ENCODE measurements at regions not wholly inside any gene's neighbourhood (a gene's known extent, or its start where the extent isn't known, plus 50 kb on each side); places are given as distances from the start of the nearest gene placed in this dataset.

DNA sequence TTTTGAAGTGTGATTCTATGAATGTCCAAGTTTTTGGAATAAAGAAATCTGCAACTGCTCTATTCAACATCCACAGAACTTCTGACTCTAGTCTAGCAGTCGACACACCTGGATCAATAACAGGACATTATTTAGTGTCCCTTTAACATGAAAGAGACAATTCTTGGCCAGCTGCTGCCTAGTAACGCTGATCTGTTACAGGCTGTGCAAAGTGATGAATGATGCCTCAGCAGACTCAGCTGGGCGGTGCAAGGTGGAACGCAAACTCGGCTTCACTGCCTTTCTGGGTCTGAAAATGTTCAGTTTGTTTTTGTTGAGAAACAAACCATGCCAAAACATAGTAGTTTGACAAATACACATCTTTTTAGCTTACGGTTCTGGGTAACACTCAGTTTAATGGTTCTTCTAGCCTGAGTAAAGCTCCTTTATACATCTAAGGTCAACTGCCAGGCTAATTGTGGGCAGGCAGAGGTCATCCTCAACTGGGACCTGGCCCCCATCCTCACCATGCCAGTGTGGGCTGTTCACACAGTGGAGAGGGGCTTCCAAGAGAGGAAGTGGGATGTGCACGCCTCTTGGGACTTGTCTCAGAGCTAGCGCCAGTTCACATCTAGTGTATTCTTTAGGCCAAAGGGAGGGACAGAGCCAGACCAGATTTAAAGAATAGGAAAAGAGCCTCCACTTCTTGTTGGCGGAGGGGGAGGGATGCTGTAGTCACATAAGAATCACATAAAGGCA is 879.7 kb downstream of the QKI start:
- DNase-seq (ENCODE audit: low read depth), result no peak

GRCh38 chr6:164291224-164291623 is 876.7 kb downstream of the QKI start:
- no peak for DNase-seq (ENCODE audit: low read depth)

DNA sequence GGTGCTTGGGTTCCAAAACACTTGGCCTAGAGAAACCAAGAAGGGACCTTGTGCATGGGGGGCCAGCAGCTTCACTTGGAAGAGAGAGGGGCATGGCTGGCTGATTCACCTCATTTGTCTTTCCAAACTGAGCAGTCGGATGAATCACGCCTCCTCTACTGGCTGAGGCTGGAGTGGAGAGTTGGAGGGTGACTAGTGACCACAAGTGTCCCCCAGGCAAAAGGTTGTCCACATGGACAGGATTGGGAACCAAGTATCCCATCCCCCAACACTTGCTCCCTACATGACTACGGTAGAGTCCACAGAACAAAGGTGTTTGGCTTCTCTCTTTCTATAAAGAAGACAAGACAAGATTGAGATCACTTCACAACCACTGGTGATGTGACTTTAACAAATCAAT is 875.6 kb downstream of the QKI start:
- no peak for DNase-seq (ENCODE audit: low read depth)

- DNase-seq (ENCODE audit: low read depth), result no peak
These were observed 871.5 kb downstream of the QKI start for GRCh38 chr6:164286011-164286410.

DNA sequence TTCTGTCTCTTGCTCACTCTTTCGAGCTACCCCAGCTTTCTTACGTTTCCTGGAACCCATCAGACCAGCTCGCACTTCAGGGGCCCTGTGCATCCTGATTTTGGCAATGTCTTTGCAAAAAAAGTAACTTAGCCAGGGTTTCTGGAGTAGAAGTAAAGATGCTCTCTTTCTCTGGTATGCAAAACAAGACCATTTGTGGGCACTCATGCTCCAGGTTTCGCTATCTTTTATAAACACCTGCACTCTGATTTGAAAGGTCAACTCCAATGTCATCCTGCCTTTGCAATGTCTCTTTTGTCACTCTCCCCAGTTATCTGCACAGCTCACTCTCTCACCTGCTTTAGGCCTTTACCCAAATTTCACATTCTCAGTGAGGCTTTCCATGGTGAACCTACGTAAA is 869.1 kb downstream of the QKI start:
- no peak for DNase-seq (ENCODE audit: low read depth)

- no peak for DNase-seq (ENCODE audit: low read depth)
These were observed 861.7 kb downstream of the QKI start for GRCh38 chr6:164276211-164276610.

GRCh38 chr6:164275773-164276172 is 861.3 kb downstream of the QKI start:
- no peak for DNase-seq (ENCODE audit: low read depth)

DNA sequence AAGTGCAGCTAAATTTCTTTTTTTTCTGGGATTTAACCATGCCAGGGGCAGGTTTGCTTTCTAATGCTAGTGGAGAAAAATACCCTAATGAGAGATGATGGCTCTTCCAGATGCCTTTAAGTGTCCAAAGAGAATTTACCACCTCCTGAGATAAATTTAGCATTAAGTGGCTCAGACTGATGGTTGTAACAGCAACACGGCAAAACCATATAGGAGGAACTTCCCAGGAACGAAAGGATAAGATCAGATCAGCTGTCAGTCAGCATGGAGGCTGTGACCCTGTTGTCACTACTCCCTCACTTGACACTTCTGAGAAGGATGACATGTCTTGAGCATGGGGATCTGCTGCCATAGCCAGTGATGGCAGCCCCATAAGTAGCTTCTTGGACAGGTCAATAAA is 860.0 kb downstream of the QKI start:
- DNase-seq (ENCODE audit: low read depth), result no peak

- DNase-seq (ENCODE audit: low read depth), result no peak
These were observed 859.0 kb downstream of the QKI start for GRCh38 chr6:164273491-164273890.

GRCh38 chr6:164266851-164267250 is 852.3 kb downstream of the QKI start:
- no peak for DNase-seq (ENCODE audit: low read depth)

DNA sequence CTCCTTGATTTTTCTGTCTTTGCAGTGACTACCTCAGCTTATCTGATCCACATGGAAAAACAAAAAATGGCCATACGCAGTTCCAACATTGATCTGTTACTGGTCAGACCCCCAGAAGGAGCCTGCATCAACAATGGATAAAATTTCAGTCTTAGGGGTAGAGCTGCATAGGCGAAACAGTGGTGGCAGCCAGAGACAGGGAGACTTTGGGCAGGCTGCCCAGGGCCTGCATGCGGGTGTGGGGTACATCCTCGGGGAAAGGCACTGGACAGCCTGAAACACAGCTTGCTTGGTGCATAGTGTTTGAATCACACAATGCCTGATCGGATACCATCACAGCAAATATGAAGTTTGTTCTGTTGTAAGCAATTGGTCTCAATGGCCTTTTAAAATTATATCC is 847.8 kb downstream of the QKI start:
- DNase-seq (ENCODE audit: low read depth), result no peak

- DNase-seq (ENCODE audit: low read depth), result no peak
These were observed 843.9 kb downstream of the QKI start for GRCh38 chr6:164258421-164258820.

DNA sequence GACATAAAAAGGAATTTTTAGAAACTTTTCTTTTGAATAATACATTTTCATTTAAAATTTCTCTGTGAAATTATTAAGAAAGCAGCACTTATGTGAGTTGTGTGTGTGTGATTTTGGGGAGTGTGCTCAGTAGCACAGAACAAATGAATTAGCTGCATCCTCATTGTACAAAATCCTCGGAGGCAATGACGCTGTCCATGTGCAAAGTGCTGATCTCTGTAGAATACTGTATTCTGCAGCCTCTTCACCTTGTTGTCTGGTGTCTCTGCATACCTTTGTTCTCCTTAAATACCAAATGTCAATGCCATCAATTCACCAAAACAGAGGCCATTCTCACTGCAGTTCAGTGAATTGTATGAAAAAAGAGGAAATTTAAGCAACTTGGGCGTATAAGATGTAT is 838.4 kb downstream of the QKI start:
- no peak for DNase-seq (ENCODE audit: low read depth)

DNA sequence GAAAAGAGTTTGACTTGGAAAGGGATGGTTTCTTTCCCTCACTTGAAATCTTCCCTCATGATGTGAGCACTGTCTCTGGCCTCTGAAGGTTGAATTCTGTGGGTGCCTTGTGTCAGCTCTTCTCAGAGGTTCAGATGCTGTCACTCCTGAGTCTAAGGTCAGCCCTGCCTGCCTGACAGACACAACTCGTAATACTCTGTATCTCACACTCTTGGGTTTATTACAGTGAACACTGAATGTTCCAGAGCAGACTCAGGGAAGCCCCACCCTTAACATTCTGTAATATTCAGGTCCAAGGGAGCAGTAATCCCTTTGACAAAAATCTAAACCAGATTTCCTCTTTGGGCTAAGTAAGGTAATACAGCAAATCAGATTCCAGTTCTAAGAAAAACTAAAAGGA is 837.8 kb downstream of the QKI start:
- no peak for DNase-seq (ENCODE audit: low read depth)

DNA sequence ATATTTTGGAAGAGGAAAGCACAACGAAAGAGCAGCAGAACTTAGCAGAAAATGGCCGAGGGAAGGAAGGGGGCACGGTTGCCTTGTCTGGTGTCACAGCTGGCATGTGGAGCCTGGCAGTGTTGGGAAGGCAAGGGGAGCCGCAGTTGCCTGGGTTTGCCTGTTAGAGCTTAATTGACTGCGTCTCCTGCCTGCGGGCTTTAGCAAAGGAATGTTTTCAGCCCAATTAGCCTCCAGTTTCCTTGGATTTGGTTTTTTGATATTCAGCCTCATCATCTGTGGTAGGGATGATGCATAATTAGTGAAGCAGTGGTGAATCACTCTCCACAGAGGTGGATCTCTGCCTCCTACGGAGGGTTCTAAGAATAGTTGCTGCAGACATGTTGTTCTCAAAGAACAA is 832.6 kb downstream of the QKI start:
- no peak for DNase-seq (ENCODE audit: low read depth)

- no peak for DNase-seq (ENCODE audit: low read depth)
These were observed 831.6 kb downstream of the QKI start for GRCh38 chr6:164246082-164246481.

DNA sequence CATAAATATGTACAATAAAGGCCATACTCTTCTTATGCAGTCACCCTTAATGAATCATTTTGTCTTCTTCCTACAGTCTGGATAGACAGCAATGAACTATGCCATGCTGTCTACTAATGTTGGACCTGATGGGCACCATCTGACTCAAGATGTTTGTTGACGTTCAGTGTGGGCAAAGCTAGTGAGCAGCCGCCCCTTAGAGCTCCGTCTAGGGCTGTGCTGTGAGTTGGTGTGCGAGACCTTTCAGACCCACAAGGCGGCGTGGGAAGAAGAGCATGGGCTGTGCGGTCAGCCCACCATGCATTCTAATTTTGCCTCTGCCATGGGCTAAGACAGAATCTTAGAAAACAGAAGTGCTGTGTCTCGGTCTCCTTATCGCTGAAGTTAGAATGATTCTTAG is 829.4 kb downstream of the QKI start:
- DNase-seq (ENCODE audit: low read depth), result no peak

DNA sequence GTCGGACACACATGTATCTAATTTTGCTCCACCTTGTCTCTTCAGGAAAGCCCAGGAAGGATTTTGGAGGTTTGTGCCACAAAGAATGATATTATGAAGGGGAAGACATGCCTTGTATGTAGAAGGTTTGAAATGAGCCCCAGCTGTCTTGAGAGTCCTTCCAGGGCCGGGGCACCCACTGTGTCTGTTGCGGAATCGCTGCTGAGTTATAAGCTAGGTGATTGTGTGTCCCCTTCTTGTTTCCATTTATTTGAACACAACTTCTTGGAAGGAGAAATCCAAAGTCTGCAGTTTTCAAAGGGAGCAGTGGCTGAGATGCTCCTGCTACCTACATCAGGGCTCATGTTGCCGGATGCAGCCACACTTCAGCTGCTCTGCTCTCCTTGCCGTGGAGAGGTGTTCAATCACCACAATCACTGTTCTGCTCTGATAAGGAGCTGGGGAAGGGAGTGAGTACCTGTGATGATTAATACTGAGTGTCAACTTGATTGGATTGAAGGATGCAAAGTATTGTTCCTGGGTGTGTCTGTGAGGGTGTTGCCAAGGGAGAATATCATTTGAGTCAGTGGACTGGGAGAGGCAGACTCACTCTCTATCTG is 828.6 kb downstream of the QKI start:
- DNase-seq (ENCODE audit: low read depth), result no peak

DNA sequence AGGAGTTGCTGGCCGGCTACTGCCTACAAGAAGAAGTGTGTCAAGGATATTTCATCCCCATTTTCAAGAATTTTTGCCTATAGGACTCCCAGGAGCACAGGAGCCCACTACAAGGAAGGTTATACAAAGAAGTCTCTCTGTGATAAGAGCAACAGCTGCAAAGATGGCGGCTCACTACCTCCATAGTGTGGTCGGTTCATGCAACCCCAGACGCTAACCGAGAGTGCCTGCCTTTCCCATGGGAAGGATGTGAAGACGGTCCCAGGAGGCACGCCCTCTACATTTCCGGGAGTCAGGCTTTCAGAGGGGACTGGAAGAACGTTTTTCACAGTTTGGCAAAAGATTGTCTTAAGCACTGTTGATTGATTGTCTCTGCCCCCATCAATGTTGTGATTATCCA is 816.3 kb downstream of the QKI start:
- no peak for DNase-seq (ENCODE audit: low read depth)

- DNase-seq (ENCODE audit: low read depth), result no peak
These were observed 815.7 kb downstream of the QKI start for GRCh38 chr6:164230259-164230658.

DNA sequence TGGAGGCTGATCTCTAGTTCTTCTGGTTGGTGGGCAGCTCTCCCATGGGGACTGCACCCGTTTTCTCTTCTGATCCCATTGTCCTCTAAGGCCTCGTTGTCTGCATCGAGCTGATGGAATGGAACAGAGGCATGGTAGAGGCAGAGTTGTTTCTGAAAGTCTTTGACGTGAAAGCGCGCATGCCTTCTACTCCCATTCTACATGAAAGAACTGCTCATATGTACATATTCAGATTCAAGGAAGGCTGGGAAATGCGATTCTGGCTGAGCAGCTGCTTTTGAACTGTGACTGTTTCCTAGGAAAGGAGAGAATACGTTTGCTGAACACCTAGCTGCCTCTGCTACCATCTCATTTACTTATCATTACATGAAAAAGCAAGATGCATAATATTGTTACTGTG is 815.2 kb downstream of the QKI start:
- DNase-seq (ENCODE audit: low read depth), result no peak

DNA sequence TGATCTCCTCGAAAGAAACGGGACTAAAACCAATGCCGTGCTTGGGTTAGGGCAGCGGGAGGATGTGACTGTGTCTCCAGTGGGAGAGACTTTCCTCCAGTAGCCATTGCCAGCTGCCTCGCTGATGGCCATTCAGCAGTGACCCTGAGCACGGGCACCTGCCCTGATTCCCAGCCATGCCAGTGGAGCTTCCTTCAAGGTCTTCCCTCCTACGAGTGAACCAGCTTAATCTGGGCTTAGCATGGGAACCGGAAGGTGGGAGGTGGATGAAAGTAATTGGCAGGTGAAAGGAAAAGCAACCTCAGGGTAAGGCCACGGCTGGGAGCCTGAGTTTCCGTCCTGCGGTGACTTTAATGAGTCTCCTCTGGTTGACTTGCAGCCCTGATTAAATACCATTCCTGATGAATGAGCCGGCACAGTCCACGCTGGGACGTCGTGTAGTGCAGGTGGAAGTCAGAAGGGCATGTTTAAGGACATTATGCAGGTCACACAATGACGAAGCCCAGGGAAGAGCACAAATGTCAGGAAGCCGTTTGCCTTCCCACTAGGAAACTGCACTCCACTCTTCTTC is 813.5 kb downstream of the QKI start:
- DNase-seq (ENCODE audit: low read depth), result no peak

DNA sequence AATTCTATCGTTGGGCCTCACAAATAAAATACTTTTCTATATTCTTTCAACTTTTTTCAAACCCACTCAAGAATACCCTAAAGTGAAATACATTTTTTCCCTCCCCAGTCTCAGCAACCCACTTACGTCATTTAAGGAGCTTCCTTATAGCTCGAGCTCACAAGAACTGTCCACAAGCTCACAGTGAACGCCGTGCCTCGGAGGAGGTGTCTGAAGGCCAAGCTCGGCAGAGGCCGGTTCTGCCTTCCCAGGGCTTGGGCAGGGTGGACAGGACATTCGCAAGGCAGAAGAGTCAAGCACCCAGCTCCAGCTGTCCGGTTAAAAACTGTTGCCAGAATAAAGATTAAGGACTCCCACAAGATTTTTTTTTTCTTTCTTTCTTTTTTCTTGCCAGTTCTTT is 802.3 kb downstream of the QKI start:
- DNase-seq (ENCODE audit: low read depth), result no peak

DNA sequence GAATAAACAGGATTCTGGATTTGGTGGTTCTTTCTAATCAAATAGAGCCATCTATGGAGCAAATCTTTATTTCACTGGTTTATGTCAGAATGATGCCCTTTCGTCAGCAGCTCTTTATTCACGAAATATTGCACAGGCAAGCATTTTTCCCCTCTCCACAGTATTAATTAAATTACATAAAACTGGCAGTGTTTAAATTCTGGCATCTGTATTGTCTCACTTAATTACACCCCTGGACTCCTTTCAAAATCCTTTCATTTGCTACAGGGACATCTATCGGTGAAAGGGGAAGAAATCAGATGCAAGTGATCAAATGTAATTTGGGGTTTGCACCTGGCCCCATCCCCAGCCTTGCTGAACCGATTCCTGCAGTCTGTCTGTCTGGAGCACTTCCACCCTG is 801.9 kb downstream of the QKI start:
- DNase-seq (ENCODE audit: low read depth), result no peak
